ENCODE measurements at regions not wholly inside any gene's neighbourhood (a gene's known extent, or its start where the extent isn't known, plus 50 kb on each side); places are given as distances from the start of the nearest gene placed in this dataset.

DNA sequence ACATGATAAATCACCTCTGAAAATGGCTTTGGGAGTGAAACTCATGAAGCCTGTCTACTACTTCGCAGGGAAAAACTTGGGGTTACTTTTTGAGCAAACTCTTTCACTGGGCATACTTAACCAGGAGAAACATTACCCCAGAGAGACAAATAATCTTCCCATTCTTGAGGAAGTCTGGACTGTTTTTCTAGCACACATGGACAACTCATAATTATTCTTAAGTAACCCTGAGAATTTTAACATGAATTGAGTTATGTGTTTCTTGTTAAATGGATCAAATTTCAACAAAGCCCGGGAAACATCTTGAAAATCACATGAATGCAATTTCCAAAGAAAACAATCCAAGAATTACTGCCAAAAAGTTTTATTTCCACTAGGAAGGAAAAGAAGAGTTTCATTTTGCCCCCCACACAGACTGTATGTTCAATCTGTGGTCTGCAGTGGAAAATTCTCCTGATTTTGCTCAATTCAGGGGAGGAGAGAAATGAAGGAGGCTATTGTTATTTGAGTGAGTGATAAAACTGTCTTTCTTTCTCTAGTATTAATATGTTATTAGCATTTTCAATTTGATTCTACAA, 564.8 kb upstream of the CLINT1 start:
- DNase-seq (ENCODE audit: low spot score): no peak
- Histone ChIP-seq H3K36me3 (replicated peaks in 1 of 2; ENCODE audit: control insufficient read depth in 1 of 2, insufficient read depth in 2 of 2, low read length in 2 of 2) (no peaks in the 10 kb centered on the region), H2AFZ (ENCODE audit: low read length) (no peak overlapping the region), H3K9me3 (ENCODE audit: low read length) (peaks cover 19% of the 10 kb centered on the region; the same call in 1 of the 2 replicates), H3K4me2 (ENCODE audit: low read depth, low read length) (no peak overlapping the region), H4K20me1 (ENCODE audit: insufficient read depth, low read length) (no peaks in the 10 kb centered on the region), H3K4me1 (ENCODE audit: insufficient read depth, low read length) (peaks cover 7% of the 10 kb centered on the region; the same call in 1 of the 2 replicates), H3K27me3 (ENCODE audit: control insufficient read depth in 1 of 2, insufficient read depth in 2 of 2, low read length in 2 of 2) (no peaks in the 10 kb centered on the region), H3K27ac (ENCODE audit: extremely low read length, insufficient read depth, low read length) (no peak overlapping the region), H3K9ac (ENCODE audit: insufficient read depth, low read depth, low read length) (no peak overlapping the region), H3K4me3 (replicated peaks in 1 of 3; ENCODE audit: insufficient read depth in 1 of 3, low read depth in 2 of 3, low read length in 3 of 3) (no peak overlapping the region), H3K79me2 (ENCODE audit: insufficient read depth, low read length) (no peaks in the 10 kb centered on the region)
- CTCF ChIA-PET (ENCODE audit: low intra/inter-chr PET ratio, low total read pairs): no interaction called here
- in situ Hi-C loops (cut with HindIII; ENCODE audit: extremely low pct_ligation_motif_present, low pct_unique_long_range_greater_than_20kb): no loop called here
- intact Hi-C loops (cut with micrococcal nuclease; ENCODE audit: unreplicated experiment): no loop called here
- no peak for ATAC-seq
- FAIRE-seq: no peak
- POLR2A ChIA-PET: no interaction called here
- TF ChIP-seq ZNF616 (CRISPR knock-in tag; IDR thresholded peaks at IDR 0.05; ENCODE audit: low read depth) (no peak), NFIC (IDR thresholded peaks at IDR 0.05; ENCODE audit: low read length) (no peak), ZFX (CRISPR knock-in tag; IDR thresholded peaks at IDR 0.05; ENCODE audit: low read depth) (no peak)
- TF ChIP-seq, protein P1, sequence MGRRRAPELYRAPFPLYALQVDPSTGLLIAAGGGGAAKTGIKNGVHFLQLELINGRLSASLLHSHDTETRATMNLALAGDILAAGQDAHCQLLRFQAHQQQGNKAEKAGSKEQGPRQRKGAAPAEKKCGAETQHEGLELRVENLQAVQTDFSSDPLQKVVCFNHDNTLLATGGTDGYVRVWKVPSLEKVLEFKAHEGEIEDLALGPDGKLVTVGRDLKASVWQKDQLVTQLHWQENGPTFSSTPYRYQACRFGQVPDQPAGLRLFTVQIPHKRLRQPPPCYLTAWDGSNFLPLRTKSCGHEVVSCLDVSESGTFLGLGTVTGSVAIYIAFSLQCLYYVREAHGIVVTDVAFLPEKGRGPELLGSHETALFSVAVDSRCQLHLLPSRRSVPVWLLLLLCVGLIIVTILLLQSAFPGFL (CRISPR knock-in tag; IDR thresholded peaks at IDR 0.05): no peak
- BruUV-seq (replicated peaks): no TSS peak
- WGBS (ENCODE audit: low lambda C conversion rate): 0% methylated on average over 2 of the region's 2 CpGs

DNA sequence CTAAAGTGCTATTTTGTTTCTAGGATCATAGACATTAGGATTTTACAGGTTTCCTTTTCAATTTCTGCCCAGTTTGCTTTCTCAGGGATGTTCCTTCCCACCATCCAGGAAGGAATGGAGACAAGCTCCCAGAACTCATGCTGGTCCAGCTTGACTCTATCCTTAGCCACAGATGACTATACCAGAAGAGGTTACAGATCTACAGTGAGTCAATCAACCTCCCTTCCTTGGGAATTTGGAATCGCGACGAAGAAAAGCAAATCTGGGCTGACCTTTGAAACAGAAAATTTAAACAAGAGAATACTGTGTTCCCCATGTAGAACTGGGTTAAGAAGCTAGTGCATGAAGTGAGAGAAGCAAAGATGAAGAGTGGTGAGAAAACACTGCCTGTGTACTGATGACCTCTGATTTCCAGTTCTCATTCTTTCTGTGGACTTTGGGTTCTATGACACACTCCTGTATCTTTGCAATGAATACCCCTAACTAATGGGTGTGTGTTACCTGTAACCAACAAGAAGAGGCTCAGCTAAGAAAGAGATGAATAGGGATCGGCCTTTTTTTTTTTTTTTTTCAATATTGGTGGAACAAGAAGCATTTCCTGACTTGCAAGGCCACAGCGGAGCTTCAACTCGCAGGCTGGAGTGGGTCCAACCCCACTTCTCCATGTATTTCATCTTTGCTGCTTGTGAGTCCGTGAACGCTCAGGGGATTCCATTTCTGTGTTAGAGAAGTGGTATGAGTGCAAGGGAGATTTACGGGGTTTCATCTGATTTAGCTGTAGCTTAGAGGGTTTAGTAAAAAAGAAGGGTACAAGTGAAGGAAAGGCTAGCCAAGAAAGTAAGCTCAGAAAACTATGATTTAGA, 563.9 kb upstream of the CLINT1 start:
- Histone ChIP-seq H3K36me3 (replicated peaks in 1 of 2; ENCODE audit: control insufficient read depth in 1 of 2, insufficient read depth in 2 of 2, low read length in 2 of 2) (no peaks in the 10 kb centered on the region), H3K4me3 (replicated peaks in 1 of 3; ENCODE audit: insufficient read depth in 1 of 3, low read depth in 2 of 3, low read length in 3 of 3) (no peak overlapping the region), H3K27ac (ENCODE audit: extremely low read length, insufficient read depth, low read length) (no peak overlapping the region), H3K4me1 (ENCODE audit: insufficient read depth, low read length) (peaks cover 7% of the 10 kb centered on the region; the same call in 1 of the 2 replicates), H2AFZ (ENCODE audit: low read length) (no peak overlapping the region), H3K4me2 (ENCODE audit: low read depth, low read length) (no peak overlapping the region), H3K9me3 (ENCODE audit: low read length) (peaks cover 19% of the 10 kb centered on the region; the same call in 1 of the 2 replicates), H3K27me3 (ENCODE audit: control insufficient read depth in 1 of 2, insufficient read depth in 2 of 2, low read length in 2 of 2) (no peaks in the 10 kb centered on the region), H3K79me2 (ENCODE audit: insufficient read depth, low read length) (no peaks in the 10 kb centered on the region), H4K20me1 (ENCODE audit: insufficient read depth, low read length) (no peaks in the 10 kb centered on the region), H3K9ac (ENCODE audit: insufficient read depth, low read depth, low read length) (no peak overlapping the region)
- ChIA-PET POLR2A (no interaction called here), CTCF (ENCODE audit: low intra/inter-chr PET ratio, low total read pairs) (no interaction called here)
- in situ Hi-C loops (cut with HindIII; ENCODE audit: extremely low pct_ligation_motif_present, low pct_unique_long_range_greater_than_20kb) (no loop called here), intact Hi-C loops (cut with micrococcal nuclease; ENCODE audit: unreplicated experiment) (no loop called here)
- no peak; the same call in 2 of the 3 replicates for ATAC-seq
- TF ChIP-seq ZNF441 (CRISPR knock-in tag; IDR thresholded peaks at IDR 0.05; ENCODE audit: borderline replicate concordance) (no peak), ZNF317 (CRISPR knock-in tag; IDR thresholded peaks at IDR 0.05) (0 out of 2 replicates have a peak, but pooled peaks have one; percentile 54), ZNF891 (CRISPR knock-in tag; IDR thresholded peaks at IDR 0.05) (no peak), RARA (CRISPR knock-in tag; IDR thresholded peaks at IDR 0.05) (0 out of 2 replicates have a peak, but pooled peaks have one; percentile 15)
- BruUV-seq (replicated peaks): no TSS peak
- 26% methylated on average over 9 of the region's 9 CpGs for WGBS (ENCODE audit: low lambda C conversion rate)
- no peak for DNase-seq (ENCODE audit: low spot score)
- FAIRE-seq: no peak
